Activated CD4-positive, alpha-beta T cell treated with anti-CD3 and anti-CD28 coated beads for 4 hours (primary cell): ENCODE measurements at regions not wholly inside any gene's neighbourhood (a gene's known extent, or its start where the extent isn't known, plus 50 kb on each side); places are given as distances from the start of the nearest gene placed in this dataset.

ENCODE experiments used
- DNase-seq, 2 donors: peaks; one replicate each; pipeline ENCODE4 v3.0.0-alpha.2; 2020

DNA sequence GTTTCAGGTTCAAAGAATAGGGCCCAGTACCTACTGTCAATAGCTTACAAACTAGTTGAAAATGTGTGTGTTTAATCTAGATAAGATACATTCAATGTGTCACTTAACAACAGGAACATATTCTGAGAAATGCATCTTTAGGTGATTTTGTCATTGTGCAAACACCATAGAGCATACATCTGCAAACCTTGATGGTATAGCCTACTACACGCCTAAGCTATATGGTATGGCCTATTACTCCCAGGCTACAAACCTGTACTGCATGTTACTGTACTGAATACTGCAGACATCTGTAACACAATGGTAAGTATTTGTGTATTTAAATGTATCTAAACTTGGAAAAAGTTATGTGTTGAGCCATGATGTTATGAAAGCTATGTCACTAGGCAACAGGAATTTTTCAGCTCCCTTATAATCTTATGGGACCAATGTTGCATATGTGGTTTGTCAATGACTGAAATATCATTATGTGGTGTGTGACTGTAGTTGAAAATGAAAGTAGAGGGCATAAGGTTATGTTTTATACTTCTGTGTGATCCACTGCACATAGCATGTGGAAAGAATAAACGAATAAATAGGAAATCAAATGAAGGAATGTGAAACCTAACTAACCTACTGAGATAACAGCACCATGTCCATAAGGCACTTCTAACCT lies 129.0 kb upstream of the CAMK1G start:
- no peak for DNase-seq

- DNase-seq: no peak
These were observed 128.4 kb upstream of the CAMK1G start for GRCh38 chr1:209455145-209455544.

- DNase-seq: no peak
These were observed 127.7 kb upstream of the CAMK1G start for GRCh38 chr1:209455661-209456358.

- DNase-seq: no peak
These were observed 126.6 kb upstream of the CAMK1G start for GRCh38 chr1:209456878-209457277.

DNA sequence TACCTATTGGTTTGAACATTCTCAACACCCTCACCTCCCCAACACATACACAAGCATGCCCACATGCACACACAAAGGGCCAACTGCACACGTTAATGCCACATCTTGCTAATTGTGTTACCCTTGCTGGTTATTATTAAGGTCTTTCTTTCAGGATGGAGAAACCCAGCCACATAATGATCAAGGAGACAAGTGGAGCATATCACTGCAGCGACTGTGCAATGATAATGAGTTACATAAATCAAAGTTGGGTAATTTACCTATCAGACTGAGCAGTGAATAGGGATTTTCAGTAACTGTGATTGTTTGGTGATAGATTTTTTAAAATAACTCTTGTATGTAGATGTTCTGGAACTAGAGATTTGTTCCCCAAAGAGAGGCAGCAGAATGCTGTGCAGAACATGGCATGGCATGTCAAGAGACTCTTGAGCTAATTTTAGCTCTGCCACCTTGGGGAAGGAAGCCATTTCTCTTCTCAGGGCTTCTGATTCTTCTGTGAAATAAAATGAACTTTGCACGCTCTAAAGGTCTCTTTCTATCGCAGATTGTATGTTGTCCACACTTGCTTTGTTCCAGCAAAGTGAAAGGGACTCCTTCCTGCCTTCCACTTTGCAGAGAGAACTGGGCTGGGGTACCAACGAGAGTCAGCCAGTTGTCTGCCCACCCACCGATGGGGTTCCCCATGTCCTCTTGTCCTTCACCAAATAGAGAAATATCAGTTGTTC lies 126.0 kb upstream of the CAMK1G start:
- no peak for DNase-seq

DNA sequence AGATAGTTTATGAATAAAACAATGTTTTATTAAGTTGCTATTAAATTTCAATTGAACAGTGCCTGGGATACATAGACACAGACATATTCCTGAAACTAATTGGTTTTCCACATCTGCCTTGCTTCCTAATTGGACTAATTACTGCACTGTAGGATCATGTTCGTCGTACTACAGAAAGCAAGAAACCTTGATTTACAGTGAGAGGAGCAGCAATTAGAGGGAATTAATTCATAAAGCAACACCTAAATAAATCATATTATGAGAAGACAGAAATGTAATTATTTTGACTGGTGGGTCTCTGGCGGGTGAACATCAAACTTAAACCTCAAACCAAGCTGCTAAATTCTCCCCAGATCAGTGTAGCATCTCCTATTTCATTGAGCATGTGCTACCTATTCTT lies 124.6 kb upstream of the CAMK1G start:
- DNase-seq: no peak

DNA sequence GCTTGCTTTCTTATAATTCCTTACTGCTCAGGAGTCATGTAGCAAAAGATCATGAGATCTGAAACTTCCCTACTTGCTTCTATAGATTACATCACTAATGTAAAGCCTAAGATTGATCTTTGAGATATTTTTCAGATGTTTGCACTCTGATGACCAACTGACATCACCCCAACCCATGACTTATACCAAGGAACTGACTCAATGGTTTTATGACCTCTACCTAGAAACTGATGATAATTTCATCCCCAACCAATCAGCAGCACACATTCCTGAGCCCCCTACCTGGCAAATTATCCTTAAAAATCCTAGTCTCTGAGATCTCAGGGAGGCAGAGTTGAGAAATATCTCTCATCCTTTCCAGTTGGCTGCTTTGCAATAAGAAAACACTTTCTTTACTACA lies 122.3 kb upstream of the CAMK1G start:
- DNase-seq: no peak

DNA sequence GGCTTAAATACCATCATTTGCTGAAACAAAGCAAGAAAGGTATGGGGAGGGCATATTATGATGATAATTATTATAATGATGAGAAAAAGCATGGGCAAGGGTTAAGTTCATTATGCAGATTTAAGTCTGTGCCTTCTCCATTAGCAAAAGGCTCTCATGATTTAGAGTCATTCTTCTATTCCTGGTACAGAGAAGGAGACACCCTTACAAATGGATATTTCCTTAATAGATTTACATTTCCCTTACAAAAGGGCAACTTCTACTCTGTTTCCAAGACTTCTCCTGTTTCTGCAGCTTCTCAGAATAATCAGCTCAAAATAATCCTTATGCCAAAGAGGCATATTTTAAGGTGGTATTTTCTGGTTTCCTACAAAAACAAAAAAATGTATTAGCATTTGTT lies 121.1 kb upstream of the CAMK1G start:
- no peak for DNase-seq

- DNase-seq: no peak
These were observed 120.1 kb upstream of the CAMK1G start for GRCh38 chr1:209463441-209463840.

GRCh38 chr1:209473025-209473424 lies 110.5 kb upstream of the CAMK1G start:
- DNase-seq: no peak

DNA sequence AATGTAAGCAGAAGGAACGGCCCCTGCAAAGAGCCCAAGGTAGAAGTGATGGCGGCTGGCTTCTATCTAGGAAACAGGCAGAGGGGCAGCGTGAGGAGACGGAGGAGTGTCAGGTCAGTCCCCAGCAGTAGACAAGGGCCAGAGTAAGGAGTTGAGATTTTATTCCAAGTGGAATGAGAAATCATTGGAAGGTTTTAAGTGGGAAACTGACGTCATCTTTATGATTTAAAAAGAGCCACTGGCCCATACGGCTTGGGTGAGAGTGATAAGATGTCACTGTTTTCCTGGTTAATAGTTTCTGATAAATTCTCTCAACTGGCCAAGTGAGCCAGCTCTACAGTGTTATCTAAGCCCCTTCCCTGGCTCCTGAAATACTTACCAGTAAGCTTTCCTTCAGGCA lies 103.2 kb upstream of the CAMK1G start:
- DNase-seq: no peak

GRCh38 chr1:209483691-209484090 lies 99.8 kb upstream of the CAMK1G start:
- DNase-seq: no peak

GRCh38 chr1:209484429-209484828 lies 99.1 kb upstream of the CAMK1G start:
- DNase-seq: no peak

GRCh38 chr1:209485167-209485566 lies 98.3 kb upstream of the CAMK1G start:
- no peak for DNase-seq

DNA sequence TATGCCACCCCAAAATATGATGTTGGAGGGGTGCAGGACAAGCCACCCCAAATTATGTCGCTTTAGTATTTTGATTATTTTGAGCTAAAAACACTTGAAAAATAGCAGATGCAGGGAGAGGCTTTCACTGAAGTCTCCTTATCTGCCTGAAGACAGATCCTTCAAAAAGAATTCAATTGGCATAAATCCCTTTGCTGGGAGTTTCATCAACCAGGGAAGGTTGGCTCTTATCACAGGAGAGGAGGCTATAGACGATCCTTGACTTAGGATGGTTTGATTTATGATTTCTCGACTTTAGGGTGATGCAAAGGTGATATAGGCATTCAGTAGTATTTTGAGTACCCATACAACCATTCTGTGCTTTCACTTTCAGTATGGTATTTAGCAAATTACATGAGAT lies 97.8 kb upstream of the CAMK1G start:
- no peak for DNase-seq

DNA sequence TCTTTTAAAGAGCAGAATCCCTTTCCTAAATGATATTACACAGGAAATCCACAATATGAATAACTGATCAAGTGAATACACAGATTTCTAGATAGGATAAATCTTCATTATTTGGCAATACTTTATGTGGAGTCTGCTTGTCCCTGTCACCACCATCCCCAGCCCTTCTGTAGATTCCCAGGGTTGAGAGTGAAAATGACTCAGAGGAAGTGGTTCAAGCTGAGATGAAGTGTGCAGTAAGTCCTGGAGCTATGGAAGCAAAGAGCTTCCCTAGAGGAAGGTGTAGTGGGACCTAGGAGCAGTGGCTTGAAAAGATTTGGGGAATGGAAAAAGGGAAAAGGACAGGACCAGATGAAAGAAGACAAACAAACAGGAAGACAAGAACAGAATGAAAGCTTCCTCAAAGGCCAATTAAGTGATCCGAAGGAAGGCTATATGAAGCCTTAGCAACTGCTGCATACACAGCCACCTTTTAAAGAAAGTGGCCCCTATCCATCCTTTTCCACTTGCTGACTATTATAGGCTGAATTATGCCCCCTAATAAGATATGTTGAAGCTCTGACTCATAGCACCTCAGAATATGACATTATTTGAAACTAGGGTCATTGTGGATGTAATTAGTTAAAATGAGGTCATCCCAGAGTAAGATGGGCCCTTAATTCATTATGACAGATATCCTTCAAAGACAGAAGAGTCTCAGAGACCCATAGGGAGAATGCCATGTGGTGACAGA lies 96.5 kb upstream of the CAMK1G start:
- no peak for DNase-seq

DNA sequence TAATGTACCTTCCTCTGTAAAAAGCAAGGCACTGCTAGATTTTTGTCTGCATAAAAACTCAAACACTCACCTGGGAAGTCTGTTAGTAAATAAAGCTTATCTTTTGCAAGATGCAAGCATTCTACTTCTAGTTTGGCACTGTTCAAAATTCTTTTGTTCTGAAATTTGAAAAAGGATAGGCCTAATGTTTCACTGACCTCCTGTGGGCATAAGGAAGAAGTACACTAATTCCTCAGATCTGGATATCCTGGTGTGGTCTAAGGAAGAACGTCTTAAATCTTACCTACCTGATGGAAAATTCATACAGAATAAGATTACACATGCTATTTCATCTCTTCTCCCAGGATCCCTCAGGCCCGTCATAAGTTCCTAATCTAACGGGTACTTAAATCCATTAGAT lies 93.5 kb upstream of the CAMK1G start:
- no peak for DNase-seq

DNA sequence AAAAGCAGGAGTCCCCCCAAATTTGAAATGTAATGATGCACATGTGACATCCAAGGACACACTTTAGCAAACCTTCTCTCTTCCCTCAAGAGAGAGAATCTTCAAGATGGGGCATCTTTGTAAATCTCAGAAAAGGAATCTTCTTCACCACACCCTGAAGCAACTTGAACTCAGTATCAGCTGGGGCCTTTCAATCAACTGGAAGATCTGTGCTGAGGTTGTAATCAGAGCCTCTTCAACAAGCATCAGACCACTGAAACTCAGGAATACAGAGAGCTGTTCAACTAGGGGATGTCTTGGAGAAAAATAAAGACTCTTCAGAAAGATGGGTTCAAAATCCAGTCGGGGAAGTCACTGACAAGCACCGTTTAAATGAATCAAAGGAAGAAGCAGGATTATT lies 92.5 kb upstream of the CAMK1G start:
- DNase-seq: no peak

GRCh38 chr1:209491496-209491895 lies 92.0 kb upstream of the CAMK1G start:
- no peak for DNase-seq

DNA sequence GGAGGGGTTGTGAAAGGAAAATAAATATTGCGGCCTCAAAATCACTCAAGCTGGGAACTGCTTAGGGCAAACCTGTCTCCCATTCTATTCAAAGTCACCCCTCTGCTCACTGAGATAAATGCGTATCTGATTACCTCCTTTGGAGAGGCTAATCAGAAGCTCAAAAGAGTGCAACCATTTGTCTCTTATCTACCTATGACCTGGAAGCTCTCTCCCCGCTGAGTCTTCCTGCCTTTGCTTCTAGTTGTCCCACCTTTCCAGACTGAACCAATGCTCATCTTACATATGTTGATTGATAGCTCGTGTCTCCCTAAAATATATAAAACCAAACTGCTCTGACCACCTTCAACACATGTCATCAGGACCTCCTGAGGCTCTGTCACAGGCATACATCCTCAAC lies 91.6 kb upstream of the CAMK1G start:
- no peak for DNase-seq

- no peak for DNase-seq
These were observed 90.0 kb upstream of the CAMK1G start for GRCh38 chr1:209493559-209493958.

GRCh38 chr1:209497729-209498128 lies 85.8 kb upstream of the CAMK1G start:
- DNase-seq: no peak

DNA sequence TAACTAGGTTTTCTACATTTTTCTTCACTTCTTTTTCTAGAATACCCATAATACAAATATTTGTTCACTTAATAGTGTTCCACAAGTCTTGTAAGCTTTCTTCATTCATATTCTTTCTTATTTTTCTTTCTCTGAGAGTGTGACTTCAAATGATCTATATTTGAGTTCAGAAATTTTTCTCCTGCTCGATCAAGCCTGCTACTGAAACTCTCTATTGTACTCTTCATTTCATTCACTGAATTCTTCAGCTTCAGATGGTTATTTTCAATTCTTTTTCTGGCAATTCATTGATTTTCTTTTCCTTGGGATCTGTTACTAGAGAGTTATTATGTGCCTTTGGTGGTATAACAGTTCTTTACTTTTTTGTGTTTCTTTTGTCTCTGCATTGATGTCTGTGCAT lies 82.5 kb upstream of the CAMK1G start:
- no peak for DNase-seq

DNA sequence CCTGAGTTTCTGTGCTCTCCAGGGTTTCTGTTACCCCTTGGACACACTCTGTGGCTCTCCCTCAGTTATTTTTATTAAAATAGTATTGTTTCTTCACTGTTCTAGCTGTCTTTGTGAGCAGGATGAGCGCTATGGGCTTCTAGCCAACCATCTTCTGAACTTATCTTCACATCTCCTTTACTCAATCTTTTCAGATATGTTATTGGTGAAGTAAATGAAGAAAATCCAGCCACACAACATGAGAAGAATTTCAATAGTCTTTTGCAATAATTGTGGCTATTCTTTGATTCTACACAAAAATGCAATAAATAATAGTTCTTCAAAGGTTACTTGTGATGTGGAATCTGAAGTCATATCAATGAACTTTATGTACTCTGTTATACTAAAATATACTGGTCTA lies 80.3 kb upstream of the CAMK1G start:
- DNase-seq: no peak
